PC-9 (cell line): ENCODE measurements at regions not wholly inside any gene's neighbourhood (a gene's known extent, or its start where the extent isn't known, plus 50 kb on each side); places are given as distances from the start of the nearest gene placed in this dataset.

Source experiments
- EZH2 ChIP-seq: fragments of 200-600 bp; sonication (generic); IDR thresholded peaks from 2 replicates; pipeline ENCODE4 v1.8.0; 2017; ENCODE audit warnings: antibody characterized with exemption, low read depth
- TF ChIP-seq, protein P1 (sequence below): fragments of 200-600 bp; sonication (generic); conservative IDR thresholded peaks from 2 replicates; pipeline ENCODE4 v1.6.1; 2017; ENCODE audit warnings: mixed run types, antibody characterized with exemption, mild to moderate bottlenecking, moderate library complexity

DNA sequence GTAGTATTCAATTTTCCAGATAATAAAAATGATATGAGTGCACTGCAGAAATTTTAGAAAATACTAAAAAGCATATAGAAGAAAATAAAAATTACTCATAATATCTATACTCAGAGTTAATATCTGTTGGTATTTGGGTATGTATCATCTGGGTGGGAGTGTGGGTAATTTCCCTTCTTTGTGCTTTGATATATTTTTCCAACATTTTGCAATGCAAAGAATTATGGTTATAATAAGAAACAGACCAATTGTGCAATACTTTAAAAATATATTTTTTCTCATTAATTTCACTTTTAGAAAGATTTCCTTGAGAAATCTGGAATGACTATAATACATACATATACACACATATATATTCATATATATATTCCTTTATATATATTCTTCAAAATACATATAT, 665.7 kb downstream of the ADGRL2 start:
- TF ChIP-seq, protein P1, sequence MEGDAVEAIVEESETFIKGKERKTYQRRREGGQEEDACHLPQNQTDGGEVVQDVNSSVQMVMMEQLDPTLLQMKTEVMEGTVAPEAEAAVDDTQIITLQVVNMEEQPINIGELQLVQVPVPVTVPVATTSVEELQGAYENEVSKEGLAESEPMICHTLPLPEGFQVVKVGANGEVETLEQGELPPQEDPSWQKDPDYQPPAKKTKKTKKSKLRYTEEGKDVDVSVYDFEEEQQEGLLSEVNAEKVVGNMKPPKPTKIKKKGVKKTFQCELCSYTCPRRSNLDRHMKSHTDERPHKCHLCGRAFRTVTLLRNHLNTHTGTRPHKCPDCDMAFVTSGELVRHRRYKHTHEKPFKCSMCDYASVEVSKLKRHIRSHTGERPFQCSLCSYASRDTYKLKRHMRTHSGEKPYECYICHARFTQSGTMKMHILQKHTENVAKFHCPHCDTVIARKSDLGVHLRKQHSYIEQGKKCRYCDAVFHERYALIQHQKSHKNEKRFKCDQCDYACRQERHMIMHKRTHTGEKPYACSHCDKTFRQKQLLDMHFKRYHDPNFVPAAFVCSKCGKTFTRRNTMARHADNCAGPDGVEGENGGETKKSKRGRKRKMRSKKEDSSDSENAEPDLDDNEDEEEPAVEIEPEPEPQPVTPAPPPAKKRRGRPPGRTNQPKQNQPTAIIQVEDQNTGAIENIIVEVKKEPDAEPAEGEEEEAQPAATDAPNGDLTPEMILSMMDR: no peak
- TF ChIP-seq EZH2: no peak
